ENCODE measurements at regions not wholly inside any gene's neighbourhood (a gene's known extent, or its start where the extent isn't known, plus 50 kb on each side); places are given as distances from the start of the nearest gene placed in this dataset.

GRCh38 chr11:23263466-23263865 lies 403.2 kb upstream of the CCDC179 start:
- Histone ChIP-seq H3K4me3 (no peak overlapping the region), H3K36me3 (no peaks in the 10 kb centered on the region), H3K9me3 (no peaks in the 10 kb centered on the region), H3K27me3 (no peaks in the 10 kb centered on the region)
- DNase-seq: no peak

GRCh38 chr11:23272095-23272494 lies 411.8 kb upstream of the CCDC179 start:
- H3K27me3 ChIP-seq: no peaks in the 10 kb centered on the region
- H3K4me3 ChIP-seq: no peak overlapping the region
- no peak for DNase-seq
- no peaks in the 10 kb centered on the region for H3K9me3 ChIP-seq
- H3K36me3 ChIP-seq: no peaks in the 10 kb centered on the region

- Histone ChIP-seq H3K36me3 (no peaks in the 10 kb centered on the region), H3K9me3 (no peaks in the 10 kb centered on the region), H3K4me3 (no peak overlapping the region), H3K27me3 (no peaks in the 10 kb centered on the region)
- DNase-seq: no peak
Observed at GRCh38 chr11:23278121-23278520, 417.8 kb upstream of the CCDC179 start.

GRCh38 chr11:23280088-23280487 lies 419.8 kb upstream of the CCDC179 start:
- Histone ChIP-seq H3K9me3 (no peaks in the 10 kb centered on the region), H3K27me3 (no peaks in the 10 kb centered on the region), H3K4me3 (no peak overlapping the region), H3K36me3 (no peaks in the 10 kb centered on the region)
- DNase-seq: no peak

- Histone ChIP-seq H3K4me3 (no peak overlapping the region), H3K9me3 (no peaks in the 10 kb centered on the region), H3K36me3 (no peaks in the 10 kb centered on the region), H3K27me3 (no peaks in the 10 kb centered on the region)
- no peak for DNase-seq
Observed at GRCh38 chr11:23283666-23284065, 423.4 kb upstream of the CCDC179 start.

GRCh38 chr11:23284631-23285030 lies 424.4 kb upstream of the CCDC179 start:
- no peaks in the 10 kb centered on the region for H3K27me3 ChIP-seq
- no peak for DNase-seq

GRCh38 chr11:23288003-23288783 lies 427.9 kb upstream of the CCDC179 start:
- Histone ChIP-seq H3K4me3 (no peak overlapping the region), H3K27me3 (no peaks in the 10 kb centered on the region), H3K9me3 (no peaks in the 10 kb centered on the region), H3K36me3 (no peaks in the 10 kb centered on the region)
- DNase-seq: peak; percentile 10

More at GRCh38 chr11:23284631-23285030, 424.4 kb upstream of the CCDC179 start:
- H3K9me3 ChIP-seq: no peaks in the 10 kb centered on the region
- H3K36me3 ChIP-seq: no peaks in the 10 kb centered on the region
- no peak overlapping the region for H3K4me3 ChIP-seq

GRCh38 chr11:23295241-23295640 lies 435.0 kb upstream of the CCDC179 start:
- DNase-seq: no peak
- H3K27me3 ChIP-seq: no peaks in the 10 kb centered on the region
- H3K9me3 ChIP-seq: no peaks in the 10 kb centered on the region

GRCh38 chr11:23308041-23308440 lies 447.8 kb upstream of the CCDC179 start:
- DNase-seq: no peak
- Histone ChIP-seq H3K27me3 (no peaks in the 10 kb centered on the region), H3K9me3 (no peaks in the 10 kb centered on the region), H3K36me3 (no peaks in the 10 kb centered on the region), H3K4me3 (no peak overlapping the region)

More at GRCh38 chr11:23295241-23295640, 435.0 kb upstream of the CCDC179 start:
- H3K36me3 ChIP-seq: no peaks in the 10 kb centered on the region
- H3K4me3 ChIP-seq: no peak overlapping the region

- no peak overlapping the region for H3K4me3 ChIP-seq
- no peaks in the 10 kb centered on the region for H3K27me3 ChIP-seq
- H3K9me3 ChIP-seq: no peaks in the 10 kb centered on the region
- H3K36me3 ChIP-seq: no peaks in the 10 kb centered on the region
- no peak for DNase-seq
Observed at GRCh38 chr11:23310276-23310675, 450.0 kb upstream of the CCDC179 start.

- no peaks in the 10 kb centered on the region for H3K36me3 ChIP-seq
- no peaks in the 10 kb centered on the region for H3K27me3 ChIP-seq
- no peaks in the 10 kb centered on the region for H3K9me3 ChIP-seq
- no peak for DNase-seq
- no peak overlapping the region for H3K4me3 ChIP-seq
Observed at GRCh38 chr11:23311986-23312940, 452.0 kb upstream of the CCDC179 start.

- DNase-seq: no peak
- no peaks in the 10 kb centered on the region for H3K36me3 ChIP-seq
- H3K27me3 ChIP-seq: no peaks in the 10 kb centered on the region
- no peak overlapping the region for H3K4me3 ChIP-seq
- no peaks in the 10 kb centered on the region for H3K9me3 ChIP-seq
Observed at GRCh38 chr11:23313001-23313400, 452.7 kb upstream of the CCDC179 start.

GRCh38 chr11:23314162-23314561 lies 453.9 kb upstream of the CCDC179 start:
- no peaks in the 10 kb centered on the region for H3K27me3 ChIP-seq
- no peak for DNase-seq
- H3K4me3 ChIP-seq: no peak overlapping the region
- no peaks in the 10 kb centered on the region for H3K9me3 ChIP-seq
- H3K36me3 ChIP-seq: no peaks in the 10 kb centered on the region

GRCh38 chr11:23315286-23315685 lies 455.0 kb upstream of the CCDC179 start:
- H3K9me3 ChIP-seq: no peaks in the 10 kb centered on the region
- H3K4me3 ChIP-seq: no peak overlapping the region
- H3K36me3 ChIP-seq: no peaks in the 10 kb centered on the region
- no peaks in the 10 kb centered on the region for H3K27me3 ChIP-seq
- DNase-seq: no peak

GRCh38 chr11:23317816-23318215 lies 457.5 kb upstream of the CCDC179 start:
- Histone ChIP-seq H3K27me3 (no peaks in the 10 kb centered on the region), H3K4me3 (no peak overlapping the region), H3K9me3 (no peaks in the 10 kb centered on the region), H3K36me3 (no peaks in the 10 kb centered on the region)
- DNase-seq: no peak

- Histone ChIP-seq H3K36me3 (no peaks in the 10 kb centered on the region), H3K4me3 (no peak overlapping the region), H3K27me3 (no peaks in the 10 kb centered on the region), H3K9me3 (no peaks in the 10 kb centered on the region)
- DNase-seq: no peak
Observed at GRCh38 chr11:23318670-23319069, 458.4 kb upstream of the CCDC179 start.

GRCh38 chr11:23320131-23320530 lies 459.9 kb upstream of the CCDC179 start:
- Histone ChIP-seq H3K9me3 (no peaks in the 10 kb centered on the region), H3K4me3 (no peak overlapping the region), H3K27me3 (no peaks in the 10 kb centered on the region), H3K36me3 (no peaks in the 10 kb centered on the region)
- no peak for DNase-seq
